ENCODE measurements at regions not wholly inside any gene's neighbourhood (a gene's known extent, or its start where the extent isn't known, plus 50 kb on each side); places are given as distances from the start of the nearest gene placed in this dataset.

DNA sequence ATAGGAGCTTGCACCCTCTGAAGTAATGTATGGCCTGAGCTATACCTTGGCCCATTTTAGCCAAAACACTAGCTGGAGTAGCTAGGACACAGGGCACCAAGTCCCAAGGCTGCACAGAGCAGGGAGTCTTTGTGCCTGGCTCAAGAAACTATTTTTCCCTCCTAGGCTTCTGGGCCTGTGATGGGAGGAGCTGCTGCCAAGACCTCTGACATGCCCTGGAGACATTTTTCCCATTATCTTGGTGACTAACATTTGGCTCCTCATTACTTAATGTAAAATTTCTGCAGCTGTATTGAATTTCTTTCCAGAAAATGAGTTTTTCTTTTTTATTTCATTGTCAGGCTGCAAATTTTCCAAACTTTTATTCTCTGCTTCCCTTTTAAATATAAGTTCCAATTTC is 1099.2 kb downstream of the CDH18 start (continued):
- no peak for TF ChIP-seq KDM5A (IDR thresholded peaks at IDR 0.05; ENCODE audit: low read length)
- no peak for TF ChIP-seq SUZ12 (IDR thresholded peaks at IDR 0.05; ENCODE audit: low read length)
- no peak for TF ChIP-seq CHD2 (IDR thresholded peaks at IDR 0.05; ENCODE audit: low read length)
- TF ChIP-seq BRCA1 (IDR thresholded peaks at IDR 0.05; ENCODE audit: low read depth, low read length), result no peak
- TF ChIP-seq, protein P1, sequence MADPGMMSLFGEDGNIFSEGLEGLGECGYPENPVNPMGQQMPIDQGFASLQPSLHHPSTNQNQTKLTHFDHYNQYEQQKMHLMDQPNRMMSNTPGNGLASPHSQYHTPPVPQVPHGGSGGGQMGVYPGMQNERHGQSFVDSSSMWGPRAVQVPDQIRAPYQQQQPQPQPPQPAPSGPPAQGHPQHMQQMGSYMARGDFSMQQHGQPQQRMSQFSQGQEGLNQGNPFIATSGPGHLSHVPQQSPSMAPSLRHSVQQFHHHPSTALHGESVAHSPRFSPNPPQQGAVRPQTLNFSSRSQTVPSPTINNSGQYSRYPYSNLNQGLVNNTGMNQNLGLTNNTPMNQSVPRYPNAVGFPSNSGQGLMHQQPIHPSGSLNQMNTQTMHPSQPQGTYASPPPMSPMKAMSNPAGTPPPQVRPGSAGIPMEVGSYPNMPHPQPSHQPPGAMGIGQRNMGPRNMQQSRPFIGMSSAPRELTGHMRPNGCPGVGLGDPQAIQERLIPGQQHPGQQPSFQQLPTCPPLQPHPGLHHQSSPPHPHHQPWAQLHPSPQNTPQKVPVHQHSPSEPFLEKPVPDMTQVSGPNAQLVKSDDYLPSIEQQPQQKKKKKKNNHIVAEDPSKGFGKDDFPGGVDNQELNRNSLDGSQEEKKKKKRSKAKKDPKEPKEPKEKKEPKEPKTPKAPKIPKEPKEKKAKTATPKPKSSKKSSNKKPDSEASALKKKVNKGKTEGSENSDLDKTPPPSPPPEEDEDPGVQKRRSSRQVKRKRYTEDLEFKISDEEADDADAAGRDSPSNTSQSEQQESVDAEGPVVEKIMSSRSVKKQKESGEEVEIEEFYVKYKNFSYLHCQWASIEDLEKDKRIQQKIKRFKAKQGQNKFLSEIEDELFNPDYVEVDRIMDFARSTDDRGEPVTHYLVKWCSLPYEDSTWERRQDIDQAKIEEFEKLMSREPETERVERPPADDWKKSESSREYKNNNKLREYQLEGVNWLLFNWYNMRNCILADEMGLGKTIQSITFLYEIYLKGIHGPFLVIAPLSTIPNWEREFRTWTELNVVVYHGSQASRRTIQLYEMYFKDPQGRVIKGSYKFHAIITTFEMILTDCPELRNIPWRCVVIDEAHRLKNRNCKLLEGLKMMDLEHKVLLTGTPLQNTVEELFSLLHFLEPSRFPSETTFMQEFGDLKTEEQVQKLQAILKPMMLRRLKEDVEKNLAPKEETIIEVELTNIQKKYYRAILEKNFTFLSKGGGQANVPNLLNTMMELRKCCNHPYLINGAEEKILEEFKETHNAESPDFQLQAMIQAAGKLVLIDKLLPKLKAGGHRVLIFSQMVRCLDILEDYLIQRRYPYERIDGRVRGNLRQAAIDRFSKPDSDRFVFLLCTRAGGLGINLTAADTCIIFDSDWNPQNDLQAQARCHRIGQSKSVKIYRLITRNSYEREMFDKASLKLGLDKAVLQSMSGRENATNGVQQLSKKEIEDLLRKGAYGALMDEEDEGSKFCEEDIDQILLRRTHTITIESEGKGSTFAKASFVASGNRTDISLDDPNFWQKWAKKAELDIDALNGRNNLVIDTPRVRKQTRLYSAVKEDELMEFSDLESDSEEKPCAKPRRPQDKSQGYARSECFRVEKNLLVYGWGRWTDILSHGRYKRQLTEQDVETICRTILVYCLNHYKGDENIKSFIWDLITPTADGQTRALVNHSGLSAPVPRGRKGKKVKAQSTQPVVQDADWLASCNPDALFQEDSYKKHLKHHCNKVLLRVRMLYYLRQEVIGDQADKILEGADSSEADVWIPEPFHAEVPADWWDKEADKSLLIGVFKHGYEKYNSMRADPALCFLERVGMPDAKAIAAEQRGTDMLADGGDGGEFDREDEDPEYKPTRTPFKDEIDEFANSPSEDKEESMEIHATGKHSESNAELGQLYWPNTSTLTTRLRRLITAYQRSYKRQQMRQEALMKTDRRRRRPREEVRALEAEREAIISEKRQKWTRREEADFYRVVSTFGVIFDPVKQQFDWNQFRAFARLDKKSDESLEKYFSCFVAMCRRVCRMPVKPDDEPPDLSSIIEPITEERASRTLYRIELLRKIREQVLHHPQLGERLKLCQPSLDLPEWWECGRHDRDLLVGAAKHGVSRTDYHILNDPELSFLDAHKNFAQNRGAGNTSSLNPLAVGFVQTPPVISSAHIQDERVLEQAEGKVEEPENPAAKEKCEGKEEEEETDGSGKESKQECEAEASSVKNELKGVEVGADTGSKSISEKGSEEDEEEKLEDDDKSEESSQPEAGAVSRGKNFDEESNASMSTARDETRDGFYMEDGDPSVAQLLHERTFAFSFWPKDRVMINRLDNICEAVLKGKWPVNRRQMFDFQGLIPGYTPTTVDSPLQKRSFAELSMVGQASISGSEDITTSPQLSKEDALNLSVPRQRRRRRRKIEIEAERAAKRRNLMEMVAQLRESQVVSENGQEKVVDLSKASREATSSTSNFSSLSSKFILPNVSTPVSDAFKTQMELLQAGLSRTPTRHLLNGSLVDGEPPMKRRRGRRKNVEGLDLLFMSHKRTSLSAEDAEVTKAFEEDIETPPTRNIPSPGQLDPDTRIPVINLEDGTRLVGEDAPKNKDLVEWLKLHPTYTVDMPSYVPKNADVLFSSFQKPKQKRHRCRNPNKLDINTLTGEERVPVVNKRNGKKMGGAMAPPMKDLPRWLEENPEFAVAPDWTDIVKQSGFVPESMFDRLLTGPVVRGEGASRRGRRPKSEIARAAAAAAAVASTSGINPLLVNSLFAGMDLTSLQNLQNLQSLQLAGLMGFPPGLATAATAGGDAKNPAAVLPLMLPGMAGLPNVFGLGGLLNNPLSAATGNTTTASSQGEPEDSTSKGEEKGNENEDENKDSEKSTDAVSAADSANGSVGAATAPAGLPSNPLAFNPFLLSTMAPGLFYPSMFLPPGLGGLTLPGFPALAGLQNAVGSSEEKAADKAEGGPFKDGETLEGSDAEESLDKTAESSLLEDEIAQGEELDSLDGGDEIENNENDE (IDR thresholded peaks at IDR 0.05; ENCODE audit: insufficient replicate concordance, low read length), result no peak

All from H1 (cell line).